Memory B cell (primary cell): ENCODE measurements at regions not wholly inside any gene's neighbourhood (a gene's known extent, or its start where the extent isn't known, plus 50 kb on each side); places are given as distances from the start of the nearest gene placed in this dataset.

Experiments used
- ATAC-seq: fragments of 150-1000 bp; cut with Tn5 transposase; 2 replicates; pipeline ENCODE4 v1.10.0; 2021; ENCODE audit warnings: low read depth, mild to moderate bottlenecking, moderate library complexity
- DNase-seq, 2 donors: peaks; one replicate each; pipeline ENCODE4 v3.0.0; 2022; ENCODE audit warnings: low spot score in 2 of 2
- H3K27ac Mint-ChIP-seq: one replicate; pipeline ENCODE4 v1.8.0; 2022; ENCODE audit warnings: mild to moderate bottlenecking, moderate library complexity, mixed read lengths
- H3K27me3 Mint-ChIP-seq: one replicate; pipeline ENCODE4 v1.8.0; 2022; ENCODE audit warnings: mixed read lengths
- H3K36me3 Mint-ChIP-seq: one replicate; pipeline ENCODE4 v1.8.0; 2022; ENCODE audit warnings: mild to moderate bottlenecking, mixed read lengths
- H3K4me1 Mint-ChIP-seq: one replicate; pipeline ENCODE4 v1.8.0; 2022; ENCODE audit warnings: mixed read lengths
- H3K4me3 Mint-ChIP-seq: one replicate; pipeline ENCODE4 v1.8.0; 2022; ENCODE audit warnings: mild to moderate bottlenecking, moderate library complexity, mixed read lengths
- H3K9me3 Mint-ChIP-seq: one replicate; pipeline ENCODE4 v1.8.0; 2022; ENCODE audit warnings: mixed read lengths

DNA sequence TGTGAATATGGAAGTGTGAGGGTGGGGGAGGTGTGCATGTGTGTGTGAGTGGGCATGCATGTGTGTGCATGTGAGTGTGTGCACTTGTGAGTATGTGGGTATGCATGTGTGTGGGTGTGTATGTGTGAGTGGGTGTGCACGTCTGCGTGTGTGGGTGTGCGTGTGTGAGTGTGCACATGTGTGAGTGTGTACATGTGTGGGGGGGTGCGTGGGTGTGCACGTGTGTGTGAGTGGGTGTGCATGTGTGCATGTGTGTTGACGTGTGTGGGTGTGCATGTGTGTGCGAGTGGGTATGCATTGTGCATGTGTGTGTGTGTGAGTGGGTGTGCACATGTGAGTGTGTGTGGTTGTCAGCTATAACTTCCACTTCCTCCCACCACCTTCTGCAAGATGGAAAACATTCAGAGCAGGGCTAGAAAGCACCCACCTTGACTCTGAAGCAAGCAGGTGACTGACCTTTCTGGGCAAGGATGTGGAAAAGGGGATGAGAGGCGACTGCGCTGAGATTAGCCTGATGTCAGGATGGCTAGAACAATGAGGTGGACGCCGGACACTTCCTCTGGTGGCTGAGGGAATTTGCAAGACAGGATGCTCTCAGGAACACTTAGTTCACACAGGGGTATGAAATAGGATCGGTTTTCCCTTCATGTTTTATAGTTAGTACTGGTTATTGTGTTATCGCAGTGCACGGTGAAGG is 103.6 kb downstream of the ACKR3 start:
- no peak overlapping the region for H3K27ac Mint-ChIP-seq
- H3K27me3 Mint-ChIP-seq, result peaks cover 10% of the 10 kb centered on the region
- ATAC-seq, result no peak
- no peak overlapping the region for H3K4me3 Mint-ChIP-seq
- no peak for DNase-seq
- H3K9me3 Mint-ChIP-seq, result no peaks in the 10 kb centered on the region
- H3K4me1 Mint-ChIP-seq, result peaks cover 4% of the 10 kb centered on the region
- H3K36me3 Mint-ChIP-seq, result no peaks in the 10 kb centered on the region

DNA sequence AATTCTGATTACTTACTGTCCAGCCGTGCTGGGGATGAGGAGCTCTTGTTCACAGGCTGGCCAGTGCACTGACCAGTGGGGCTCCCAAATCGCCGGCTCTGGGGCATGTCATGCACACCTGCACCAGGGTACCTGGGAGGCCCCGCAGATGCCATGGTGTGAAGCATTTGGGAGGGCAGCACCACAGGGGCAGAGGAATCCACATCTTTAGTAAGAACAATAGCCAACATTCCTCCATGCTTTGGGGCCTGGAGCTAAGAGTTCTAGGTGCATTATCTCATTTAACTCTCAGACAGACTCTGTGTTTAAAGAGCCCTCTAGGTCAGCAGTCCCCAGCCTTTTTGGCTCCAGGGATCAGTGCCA is 104.2 kb downstream of the ACKR3 start:
- DNase-seq, result no peak
- ATAC-seq, result no peak
- Mint-ChIP-seq H3K27me3 (peaks cover 10% of the 10 kb centered on the region), H3K27ac (no peak overlapping the region), H3K9me3 (no peaks in the 10 kb centered on the region), H3K4me1 (peaks cover 4% of the 10 kb centered on the region), H3K4me3 (no peak overlapping the region), H3K36me3 (no peaks in the 10 kb centered on the region)

DNA sequence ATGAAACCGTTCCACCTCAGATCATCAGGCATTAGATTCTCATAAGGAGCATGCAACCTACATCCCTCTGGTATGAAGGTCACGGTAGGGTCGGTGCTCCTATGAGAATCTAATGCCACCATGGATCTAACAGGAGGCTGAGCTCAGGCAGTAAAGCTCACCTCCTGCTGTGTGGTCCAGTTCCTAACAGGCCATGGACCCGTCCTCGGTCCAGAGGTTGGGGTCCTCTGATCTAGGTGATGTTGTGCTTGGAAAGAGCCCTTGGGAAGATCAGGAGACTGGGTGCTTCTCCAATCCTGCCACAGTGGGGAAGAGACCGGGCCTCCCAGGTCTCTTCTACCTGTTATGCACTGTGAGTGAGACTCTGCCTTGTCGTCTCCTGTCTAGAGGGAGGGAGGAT is 104.6 kb downstream of the ACKR3 start:
- H3K27ac Mint-ChIP-seq, result no peak overlapping the region
- H3K9me3 Mint-ChIP-seq, result no peaks in the 10 kb centered on the region
- H3K27me3 Mint-ChIP-seq, result peaks cover 10% of the 10 kb centered on the region
- no peak for DNase-seq
- H3K4me1 Mint-ChIP-seq, result peaks cover 4% of the 10 kb centered on the region
- ATAC-seq, result no peak
- H3K4me3 Mint-ChIP-seq, result no peak overlapping the region
- H3K36me3 Mint-ChIP-seq, result no peaks in the 10 kb centered on the region

DNA sequence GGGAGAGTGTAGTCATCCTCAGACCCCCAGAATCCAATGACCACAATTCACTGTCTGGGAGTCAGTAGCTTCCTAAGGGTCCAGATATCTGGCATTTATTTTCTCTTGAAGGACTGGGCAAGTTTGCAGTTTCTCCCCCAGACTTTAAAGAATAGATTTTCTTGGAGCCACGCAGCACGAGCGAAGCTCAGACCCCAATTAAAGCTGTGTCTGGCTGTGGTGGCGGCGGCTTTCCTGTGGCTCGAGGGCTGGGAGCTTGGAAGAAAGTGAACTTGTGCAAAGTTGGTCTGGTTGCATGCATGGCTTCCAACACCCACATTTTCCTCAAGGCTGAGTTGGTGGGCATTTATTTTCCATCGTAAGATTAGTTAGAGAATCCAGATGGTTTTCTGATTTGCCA is 105.0 kb downstream of the ACKR3 start:
- Mint-ChIP-seq H3K27ac (no peak overlapping the region), H3K27me3 (peaks cover 10% of the 10 kb centered on the region), H3K36me3 (no peaks in the 10 kb centered on the region), H3K4me1 (peaks cover 4% of the 10 kb centered on the region), H3K4me3 (no peak overlapping the region), H3K9me3 (no peaks in the 10 kb centered on the region)
- ATAC-seq, result no peak
- DNase-seq, result no peak

DNA sequence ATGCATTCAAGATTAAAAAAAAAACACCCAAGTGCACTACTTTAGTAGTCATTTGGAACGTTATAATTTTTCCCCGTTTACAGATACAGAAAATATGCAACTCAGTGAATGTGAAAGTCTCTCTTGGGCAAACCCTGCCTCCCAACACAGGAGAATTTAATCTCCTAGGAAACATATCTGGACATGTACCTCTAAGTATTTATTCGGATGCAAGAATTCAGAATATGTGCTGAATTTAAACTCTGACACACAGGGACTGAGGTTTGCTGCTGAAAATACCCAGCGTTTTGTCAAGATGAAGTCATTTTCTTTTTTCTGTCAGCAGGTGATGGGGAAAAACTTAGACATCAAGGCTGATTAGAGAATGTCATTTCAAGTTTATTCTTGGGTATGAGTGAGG is 105.4 kb downstream of the ACKR3 start:
- Mint-ChIP-seq H3K27me3 (peaks cover 10% of the 10 kb centered on the region), H3K27ac (no peak overlapping the region), H3K9me3 (no peaks in the 10 kb centered on the region), H3K4me3 (no peak overlapping the region), H3K4me1 (peaks cover 4% of the 10 kb centered on the region), H3K36me3 (no peaks in the 10 kb centered on the region)
- ATAC-seq (no peak), DNase-seq (no peak)

DNA sequence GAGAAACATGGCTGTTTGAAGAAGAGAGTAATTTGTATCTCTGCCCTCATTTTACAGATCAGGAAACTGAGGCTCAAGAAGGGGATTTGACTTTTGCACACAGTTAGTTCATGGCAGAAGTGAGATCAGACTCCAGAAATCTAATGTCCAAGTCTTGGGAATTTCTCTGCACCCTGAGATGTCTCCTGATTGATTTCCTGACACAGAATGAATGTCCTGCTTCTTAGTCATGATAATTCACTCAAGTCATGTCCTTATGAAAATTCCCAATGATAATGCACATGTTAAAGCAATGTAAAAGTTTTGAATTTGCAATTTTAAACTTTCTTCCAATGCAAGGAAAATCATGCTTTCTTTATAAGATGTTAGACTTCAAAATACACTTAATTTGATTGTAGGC is 105.9 kb downstream of the ACKR3 start:
- Mint-ChIP-seq H3K36me3 (no peaks in the 10 kb centered on the region), H3K27ac (no peak overlapping the region), H3K27me3 (peaks cover 10% of the 10 kb centered on the region), H3K4me3 (no peak overlapping the region), H3K9me3 (no peaks in the 10 kb centered on the region), H3K4me1 (peaks cover 4% of the 10 kb centered on the region)
- no peak for ATAC-seq
- DNase-seq, result no peak

DNA sequence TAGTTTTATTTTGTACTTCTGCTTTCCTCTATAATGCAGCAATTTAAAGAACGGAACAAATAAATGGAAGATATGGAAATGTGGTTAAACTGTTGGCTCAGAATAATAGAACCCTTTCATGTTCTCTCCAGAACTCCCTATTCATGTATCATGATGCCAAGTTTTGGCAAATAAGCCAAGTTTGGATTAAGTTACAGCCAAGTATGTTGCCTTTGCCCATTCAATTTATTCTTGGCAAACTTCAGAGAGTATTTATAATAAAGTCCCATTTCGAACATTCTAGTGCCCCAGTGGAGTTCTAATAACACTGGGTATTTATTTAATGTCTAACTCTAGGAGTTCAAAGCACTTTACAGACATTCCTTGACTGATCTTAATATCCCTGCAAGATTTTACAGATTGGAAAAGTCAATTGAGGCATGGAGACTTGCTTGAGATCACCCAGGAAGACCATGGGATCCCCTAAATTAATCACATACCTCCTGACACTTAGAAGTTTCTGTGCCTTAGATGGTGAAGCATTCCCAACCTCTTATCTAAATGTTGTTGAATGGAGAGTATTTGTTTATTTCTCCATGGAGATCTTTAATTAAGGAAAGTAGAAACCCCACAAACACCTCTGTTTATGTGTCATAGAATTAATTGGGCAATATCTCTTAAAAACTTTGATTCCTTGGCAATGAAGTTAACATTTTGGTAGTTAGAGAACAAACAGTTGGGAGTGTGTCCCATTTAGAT is 106.7 kb downstream of the ACKR3 start:
- no peak for ATAC-seq
- no peak overlapping the region for H3K27ac Mint-ChIP-seq

DNA sequence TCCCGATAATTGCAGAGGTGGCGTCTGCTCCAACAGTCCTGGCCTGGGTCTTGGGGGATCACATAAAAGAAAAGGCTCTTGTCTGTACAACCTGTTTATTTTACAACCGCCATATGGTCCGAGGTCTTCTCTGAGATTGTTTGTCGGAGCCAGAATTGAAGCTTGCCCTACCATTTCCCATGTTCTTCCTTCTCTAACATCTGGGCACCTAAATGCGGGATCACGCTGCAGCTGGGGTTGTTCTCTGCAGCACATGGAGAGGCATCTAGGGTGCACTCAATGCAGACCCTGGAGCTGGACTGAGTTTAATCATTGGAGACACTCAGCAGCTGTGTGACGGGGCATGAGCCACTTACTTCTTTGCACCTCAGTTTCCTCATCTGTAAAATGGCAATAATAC is 107.7 kb downstream of the ACKR3 start:
- H3K36me3 Mint-ChIP-seq, result no peaks in the 10 kb centered on the region
- no peaks in the 10 kb centered on the region for H3K9me3 Mint-ChIP-seq

More for the DNA sequence above, 106.7 kb downstream of the ACKR3 start:
- no peaks in the 10 kb centered on the region for H3K36me3 Mint-ChIP-seq
- no peaks in the 10 kb centered on the region for H3K9me3 Mint-ChIP-seq
- DNase-seq, result no peak
- H3K4me3 Mint-ChIP-seq, result no peak overlapping the region
- H3K27me3 Mint-ChIP-seq, result peaks cover 14% of the 10 kb centered on the region
- peaks cover 4% of the 10 kb centered on the region for H3K4me1 Mint-ChIP-seq

DNA sequence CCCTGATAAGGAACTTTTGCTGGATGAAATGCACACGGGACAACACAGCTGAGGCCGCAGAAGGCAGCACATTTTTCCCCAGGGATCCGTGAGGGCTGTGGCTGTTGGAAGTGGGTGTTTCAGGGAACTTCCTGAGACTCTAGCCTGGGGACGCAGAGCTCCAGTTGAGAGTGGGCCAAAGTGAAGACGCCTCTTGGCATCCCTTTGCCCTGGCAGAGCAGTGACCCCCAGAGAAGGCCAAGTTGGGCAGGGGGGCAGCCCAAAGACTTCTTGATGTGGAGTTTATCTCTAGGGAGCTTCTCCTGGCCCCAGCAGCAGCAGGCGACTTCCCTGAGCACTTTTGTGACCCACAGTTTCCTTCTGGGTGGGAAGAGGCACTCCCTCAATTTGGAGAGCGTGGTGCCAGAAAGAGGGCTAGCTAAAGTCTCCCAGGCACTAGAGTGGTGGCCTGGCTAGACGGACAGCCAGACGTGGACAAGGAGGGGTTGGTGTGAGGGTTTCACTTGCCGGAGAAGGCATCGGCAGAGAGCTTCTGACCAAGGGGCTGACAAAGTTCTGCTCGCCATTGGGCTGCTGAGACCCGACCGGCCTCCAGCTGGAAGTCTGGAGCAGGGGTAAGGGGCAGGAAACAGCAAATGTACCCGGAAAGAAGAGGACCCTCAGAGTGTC is 108.8 kb downstream of the ACKR3 start:
- H3K9me3 Mint-ChIP-seq, result no peaks in the 10 kb centered on the region
- H3K27ac Mint-ChIP-seq, result no peak overlapping the region
- no peaks in the 10 kb centered on the region for H3K36me3 Mint-ChIP-seq
- H3K4me1 Mint-ChIP-seq, result no peaks in the 10 kb centered on the region
- DNase-seq (no peak), ATAC-seq (no peak)
- no peak overlapping the region for H3K4me3 Mint-ChIP-seq
- H3K27me3 Mint-ChIP-seq, result peaks cover 8% of the 10 kb centered on the region

More for the DNA sequence above, 107.7 kb downstream of the ACKR3 start:
- H3K4me1 Mint-ChIP-seq, result peaks cover 4% of the 10 kb centered on the region
- H3K4me3 Mint-ChIP-seq, result no peak overlapping the region
- ATAC-seq, result no peak
- H3K27me3 Mint-ChIP-seq, result peaks cover 14% of the 10 kb centered on the region
- H3K27ac Mint-ChIP-seq, result no peak overlapping the region
- no peak for DNase-seq

DNA sequence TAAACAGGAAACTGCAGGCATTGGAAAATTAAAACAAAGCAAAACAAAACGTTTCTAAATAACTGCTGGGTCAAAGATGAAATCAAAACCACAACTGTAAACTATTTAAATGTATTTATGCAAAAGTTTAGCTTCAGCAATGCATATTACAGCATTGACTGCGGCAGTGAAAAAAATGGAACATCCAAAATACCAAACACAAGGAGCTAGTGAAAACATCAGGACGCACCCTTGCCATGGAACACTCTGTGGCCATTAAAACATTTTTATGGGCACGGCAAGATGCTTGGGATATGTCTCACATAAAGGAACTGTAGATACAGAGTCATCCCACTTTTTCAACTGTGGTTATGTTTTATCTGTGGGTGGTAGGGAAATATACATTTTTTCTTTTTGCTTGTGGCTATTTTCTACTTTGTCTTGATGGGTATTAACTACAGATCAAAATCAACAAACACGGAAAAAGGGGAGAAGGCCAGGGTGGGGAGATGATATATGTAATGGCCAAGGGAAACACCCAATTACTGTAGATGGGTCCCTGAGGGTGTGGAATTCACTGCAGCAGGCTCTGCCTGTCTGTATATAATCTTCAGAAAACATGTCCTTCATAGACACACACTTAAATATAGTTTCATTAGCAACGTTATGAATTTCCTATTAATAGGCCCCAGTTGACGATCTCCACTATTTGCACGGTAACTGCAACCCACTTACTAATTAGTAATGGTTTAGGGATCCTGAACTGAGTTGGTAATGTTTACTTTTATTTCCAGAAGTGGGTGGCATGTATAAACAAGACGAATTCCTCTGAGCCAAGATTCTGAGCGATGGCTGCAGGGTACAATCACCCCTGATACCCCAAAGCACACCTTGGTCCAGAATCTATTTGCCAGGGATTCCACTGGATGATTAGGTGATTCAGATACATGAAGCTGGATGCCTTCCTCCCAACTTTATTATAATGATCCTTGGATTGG is 110.5 kb downstream of the ACKR3 start:
- ATAC-seq (no peak), DNase-seq (no peak)
- Mint-ChIP-seq H3K9me3 (no peaks in the 10 kb centered on the region), H3K4me1 (no peaks in the 10 kb centered on the region), H3K27me3 (peaks cover 8% of the 10 kb centered on the region), H3K4me3 (no peak overlapping the region), H3K27ac (no peak overlapping the region), H3K36me3 (no peaks in the 10 kb centered on the region)

DNA sequence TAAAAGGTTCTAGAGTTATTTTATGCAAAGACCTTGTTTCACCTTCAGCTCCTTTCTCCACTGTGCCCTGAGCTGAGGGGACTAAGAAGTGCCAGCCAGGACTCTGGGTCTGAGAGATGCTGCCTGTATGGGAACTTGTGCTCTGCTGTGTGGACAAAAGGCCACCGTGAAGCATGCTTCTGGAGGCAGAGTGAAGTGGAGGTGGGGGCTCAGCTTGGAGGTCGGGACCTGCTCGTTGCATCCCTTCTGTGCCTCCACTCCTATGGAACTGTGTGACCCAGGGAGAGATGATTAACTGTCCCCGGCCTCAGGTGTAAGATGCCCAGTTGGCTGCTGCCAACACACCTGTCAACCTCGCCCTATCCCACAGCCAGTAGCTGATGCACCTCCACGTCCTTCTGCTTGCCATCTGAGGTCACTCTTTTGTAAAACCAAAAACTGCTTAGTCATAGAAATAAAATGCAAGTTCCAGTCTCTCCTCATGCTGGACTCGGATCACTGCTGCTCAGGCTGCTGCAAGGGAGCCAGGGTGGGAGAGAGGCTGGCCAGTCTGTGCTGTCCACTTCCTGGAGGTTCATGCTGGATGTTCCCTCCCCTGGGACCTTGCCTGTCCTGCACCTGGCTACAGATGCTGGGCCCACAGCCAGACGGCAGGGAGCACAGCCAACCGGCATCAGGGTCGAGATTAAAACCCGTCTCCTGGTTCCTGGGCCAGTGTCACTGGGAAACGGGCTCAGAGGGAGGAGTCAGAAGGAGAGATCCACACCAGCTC is 113.2 kb downstream of the ACKR3 start:
- DNase-seq, result no peak
- Mint-ChIP-seq H3K4me1 (no peaks in the 10 kb centered on the region), H3K27me3 (peaks cover 12% of the 10 kb centered on the region), H3K36me3 (no peaks in the 10 kb centered on the region), H3K4me3 (no peak overlapping the region), H3K9me3 (no peaks in the 10 kb centered on the region), H3K27ac (no peak overlapping the region)
- ATAC-seq, result no peak

DNA sequence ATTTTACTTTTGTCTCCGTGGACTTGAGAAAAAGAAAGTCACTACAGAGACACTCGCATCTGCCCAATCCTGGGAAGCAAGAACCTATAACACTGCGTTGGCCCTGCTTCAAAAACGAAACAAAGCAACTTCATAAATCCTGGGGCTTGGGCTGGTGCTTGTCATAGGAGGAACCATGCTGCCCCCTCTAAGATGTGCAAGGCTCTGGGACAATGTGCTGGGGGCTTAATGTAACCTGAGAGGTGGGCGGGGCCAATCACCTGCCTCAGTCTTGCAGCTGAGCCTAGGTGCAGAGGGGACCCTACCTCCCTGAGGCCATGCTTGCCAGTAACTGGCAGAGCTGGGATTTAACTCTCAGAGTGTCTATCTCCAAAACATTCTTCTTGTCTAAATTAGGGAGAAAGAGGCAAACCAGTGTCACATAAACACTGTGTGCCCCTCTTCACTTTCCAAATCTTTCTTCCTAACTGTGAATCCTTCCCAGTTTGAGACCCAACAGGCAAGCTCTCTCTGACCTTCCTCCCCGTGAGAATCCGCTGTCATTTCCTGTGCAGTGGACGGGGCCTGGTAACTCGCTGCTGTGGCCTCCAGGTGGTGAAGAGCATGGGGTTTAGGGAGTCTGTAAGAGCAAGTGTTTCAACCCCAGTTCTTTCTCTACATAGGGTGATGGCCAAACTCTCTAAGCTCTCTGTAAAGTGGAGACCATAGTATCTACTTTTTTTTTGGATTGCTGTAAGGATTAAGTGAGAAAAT is 115.1 kb downstream of the ACKR3 start:
- DNase-seq (no peak), ATAC-seq (no peak)
- Mint-ChIP-seq H3K27ac (no peak overlapping the region), H3K4me1 (no peaks in the 10 kb centered on the region), H3K9me3 (no peaks in the 10 kb centered on the region), H3K27me3 (peaks cover 15% of the 10 kb centered on the region), H3K36me3 (no peaks in the 10 kb centered on the region), H3K4me3 (peak overlapping the region; percentile 29)

DNA sequence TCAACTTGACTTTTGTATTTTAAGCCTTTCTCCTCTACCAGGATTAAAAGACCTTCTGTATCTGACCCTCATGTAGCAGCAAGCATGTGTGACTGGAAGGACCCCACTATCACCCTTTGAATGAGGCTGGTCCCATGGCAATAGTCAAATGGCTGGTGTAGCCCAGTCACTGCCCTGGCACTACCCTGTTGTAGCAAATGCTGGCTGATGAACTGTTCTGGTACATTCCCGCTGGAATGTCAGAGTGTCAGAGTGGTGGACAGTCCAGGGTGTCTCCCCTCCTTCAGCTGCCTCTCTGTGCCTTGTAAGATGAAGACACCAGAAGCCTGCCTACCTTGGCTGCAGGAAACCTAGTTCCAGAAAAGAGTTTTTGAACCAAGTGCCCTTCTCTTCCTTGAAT is 115.7 kb downstream of the ACKR3 start:
- Mint-ChIP-seq H3K27ac (no peak overlapping the region), H3K36me3 (no peaks in the 10 kb centered on the region), H3K4me3 (no peak overlapping the region), H3K4me1 (no peaks in the 10 kb centered on the region), H3K27me3 (peaks cover 16% of the 10 kb centered on the region), H3K9me3 (no peaks in the 10 kb centered on the region)
- DNase-seq (no peak), ATAC-seq (no peak)
